Stimulated activated CD8-positive, alpha-beta memory T cell treated with anti-CD3 and anti-CD28 coated beads, Interleukin-7, amount 100 ng/mL, for 48 hours (primary cell): ENCODE measurements at regions not wholly inside any gene's neighbourhood (a gene's known extent, or its start where the extent isn't known, plus 50 kb on each side); places are given as distances from the start of the nearest gene placed in this dataset.

Experiments
- DNase-seq, 2 donors: peaks; one replicate each; pipeline ENCODE4 v3.0.0-alpha.2; 2020; ENCODE audit warnings: low read depth in 1 of 2; ENCODE audit errors: extremely low read depth in 1 of 2

GRCh38 chr1:59137968-59138367 lies 158.9 kb upstream of the FGGY start:
- no peak for DNase-seq

- DNase-seq = no peak
Observed at GRCh38 chr1:59138402-59138801, 158.5 kb upstream of the FGGY start.

GRCh38 chr1:59139396-59139795 lies 157.5 kb upstream of the FGGY start:
- no peak for DNase-seq

GRCh38 chr1:59141267-59141863 lies 155.5 kb upstream of the FGGY start:
- DNase-seq = no peak

GRCh38 chr1:59142311-59143132 lies 154.4 kb upstream of the FGGY start:
- DNase-seq = no peak

GRCh38 chr1:59143133-59143487 lies 153.8 kb upstream of the FGGY start:
- no peak for DNase-seq

- no peak for DNase-seq
Observed at GRCh38 chr1:59143811-59144210, 153.1 kb upstream of the FGGY start.

- DNase-seq = no peak
Observed at GRCh38 chr1:59144959-59145358, 151.9 kb upstream of the FGGY start.

GRCh38 chr1:59146056-59146455 lies 150.8 kb upstream of the FGGY start:
- DNase-seq = no peak

- peak in 1 of 2 donors; percentile 23 for DNase-seq
Observed at GRCh38 chr1:59146651-59147358, 150.1 kb upstream of the FGGY start.

- no peak for DNase-seq
Observed at GRCh38 chr1:59149435-59149834, 147.5 kb upstream of the FGGY start.

GRCh38 chr1:59150577-59151386 lies 146.1 kb upstream of the FGGY start:
- no peak for DNase-seq

GRCh38 chr1:59151387-59151761 lies 145.5 kb upstream of the FGGY start:
- no peak for DNase-seq

- no peak for DNase-seq
Observed at GRCh38 chr1:59151860-59152259, 145.0 kb upstream of the FGGY start.

- no peak for DNase-seq
Observed at GRCh38 chr1:59152511-59152910, 144.4 kb upstream of the FGGY start.

- no peak for DNase-seq
Observed at GRCh38 chr1:59154401-59154800, 142.5 kb upstream of the FGGY start.

- no peak for DNase-seq
Observed at GRCh38 chr1:59155351-59155750, 141.5 kb upstream of the FGGY start.

GRCh38 chr1:59156051-59156450 lies 140.8 kb upstream of the FGGY start:
- DNase-seq = no peak

- no peak for DNase-seq
Observed at GRCh38 chr1:59156526-59157199, 140.2 kb upstream of the FGGY start.

- no peak for DNase-seq
Observed at GRCh38 chr1:59158321-59158720, 138.6 kb upstream of the FGGY start.
